ENCODE measurements at regions not wholly inside any gene's neighbourhood (a gene's known extent, or its start where the extent isn't known, plus 50 kb on each side); places are given as distances from the start of the nearest gene placed in this dataset.
A peak's percentile ranks its signal among the peaks of the same experiment; 100 is the strongest.

- no peak for DNase-seq (ENCODE audit: low read depth, low spot score)
Measured at GRCh38 chr10:8229153-8229552, 174.7 kb downstream of the GATA3 start.

GRCh38 chr10:8230902-8231301, 176.4 kb downstream of the GATA3 start:
- no peak for DNase-seq (ENCODE audit: low read depth, low spot score)

GRCh38 chr10:8233049-8233448, 178.6 kb downstream of the GATA3 start:
- no peak for DNase-seq (ENCODE audit: low read depth, low spot score)

- DNase-seq (ENCODE audit: low read depth, low spot score), result no peak
Measured at GRCh38 chr10:8233832-8234259, 179.4 kb downstream of the GATA3 start.

GRCh38 chr10:8235253-8236027, 181.0 kb downstream of the GATA3 start:
- DNase-seq (ENCODE audit: low read depth, low spot score), result no peak

GRCh38 chr10:8238986-8239385, 184.5 kb downstream of the GATA3 start:
- DNase-seq (ENCODE audit: low read depth, low spot score), result no peak

GRCh38 chr10:8240861-8241260, 186.4 kb downstream of the GATA3 start:
- no peak for DNase-seq (ENCODE audit: low read depth, low spot score)

- no peak for DNase-seq (ENCODE audit: low read depth, low spot score)
Measured at GRCh38 chr10:8242295-8242872, 187.9 kb downstream of the GATA3 start.

GRCh38 chr10:8245131-8245813, 190.8 kb downstream of the GATA3 start:
- DNase-seq (ENCODE audit: low read depth, low spot score), result no peak

GRCh38 chr10:8245814-8246142, 191.3 kb downstream of the GATA3 start:
- DNase-seq (ENCODE audit: low read depth, low spot score), result no peak

- no peak for DNase-seq (ENCODE audit: low read depth, low spot score)
Measured at GRCh38 chr10:8246548-8246947, 192.1 kb downstream of the GATA3 start.

GRCh38 chr10:8247191-8247590, 192.7 kb downstream of the GATA3 start:
- no peak for DNase-seq (ENCODE audit: low read depth, low spot score)

- no peak for DNase-seq (ENCODE audit: low read depth, low spot score)
Measured at GRCh38 chr10:8248868-8249267, 194.4 kb downstream of the GATA3 start.

GRCh38 chr10:8254350-8254749, 199.9 kb downstream of the GATA3 start:
- no peak for DNase-seq (ENCODE audit: low read depth, low spot score)

GRCh38 chr10:8255301-8255700, 200.8 kb downstream of the GATA3 start:
- DNase-seq (ENCODE audit: low read depth, low spot score), result no peak

GRCh38 chr10:8260645-8261044, 206.2 kb downstream of the GATA3 start:
- no peak for DNase-seq (ENCODE audit: low read depth, low spot score)

GRCh38 chr10:8262317-8262716, 207.8 kb downstream of the GATA3 start:
- DNase-seq (ENCODE audit: low read depth, low spot score), result no peak

GRCh38 chr10:8269976-8270375, 215.5 kb downstream of the GATA3 start:
- DNase-seq (ENCODE audit: low read depth, low spot score), result no peak

- DNase-seq (ENCODE audit: low read depth, low spot score), result no peak
Measured at GRCh38 chr10:8272794-8273425, 218.4 kb downstream of the GATA3 start.

- no peak for DNase-seq (ENCODE audit: low read depth, low spot score)
Measured at GRCh38 chr10:8273749-8274148, 219.3 kb downstream of the GATA3 start.

- DNase-seq (ENCODE audit: low read depth, low spot score), result no peak
Measured at GRCh38 chr10:8275911-8276310, 221.4 kb downstream of the GATA3 start.

- no peak for DNase-seq (ENCODE audit: low read depth, low spot score)
Measured at GRCh38 chr10:8278099-8278498, 223.6 kb downstream of the GATA3 start.

- peak; percentile 90 for DNase-seq (ENCODE audit: low read depth, low spot score)
Measured at GRCh38 chr10:8279598-8279997, 225.1 kb downstream of the GATA3 start.
